Heart right ventricle (tissue), 16 donors: ENCODE measurements at regions not wholly inside any gene's neighbourhood (a gene's known extent, or its start where the extent isn't known, plus 50 kb on each side); places are given as distances from the start of the nearest gene placed in this dataset.

Source experiments
- ATAC-seq, 8 donors: fragments of 200-7000 bp; cut with Tn5 transposase; one replicate each; pipeline ENCODE4 v1.9.1; 2020; ENCODE audit warnings: mild to moderate bottlenecking in 8 of 8, moderate library complexity in 8 of 8, moderate number of reproducible peaks in 1 of 8
- DNase-seq, 2 donors: peaks; one replicate each; pipeline ENCODE4 v3.0.0-alpha.2; 2020
- H3K27ac ChIP-seq, 10 donors: fragments of 200-600 bp; sonication (generic) in 2 of 10; one replicate each; pipeline versions ENCODE4 v1.5.0 to v1.8.0; 2020 to 2022; ENCODE audit warnings: mild to moderate bottlenecking in 3 of 10
- H3K27me3 ChIP-seq, 7 donors: fragments of 200-600 bp; one replicate each; pipeline ENCODE4 v1.8.0; 2021 to 2022; ENCODE audit warnings: mild to moderate bottlenecking in 2 of 7
- H3K36me3 ChIP-seq, 9 donors: fragments of 200-600 bp; sonication (generic) in 1 of 9; one replicate each; pipeline versions ENCODE4 v1.5.0 to v1.8.0; 2020 to 2022; ENCODE audit warnings: mild to moderate bottlenecking in 2 of 9
- H3K4me1 ChIP-seq, 9 donors: fragments of 200-600 bp; sonication (generic) in 1 of 9; one replicate each; pipeline versions ENCODE4 v1.5.0 to v1.8.0; 2020 to 2022; ENCODE audit warnings: mild to moderate bottlenecking in 4 of 9
- H3K4me3 ChIP-seq, 10 donors: fragments of 200-600 bp; sonication (generic) in 2 of 10; one replicate each; pipeline versions ENCODE4 v1.5.0 to v1.8.0; 2020 to 2022; ENCODE audit warnings: mild to moderate bottlenecking in 7 of 10, moderate library complexity in 2 of 10
- H3K9me3 ChIP-seq, 11 donors: fragments of 200-600 bp in 10 of 11; sonication (generic) in 2 of 11; one replicate each; pipeline versions ENCODE4 v1.5.0 to v1.8.0; 2013 to 2022; ENCODE audit warnings: mild to moderate bottlenecking in 2 of 11, control low read depth in 1 of 11, moderate library complexity in 1 of 11
- WGBS, 2 donors: extraction: QIAGEN DNeasy Blood & Tissue Kit; methylation state at CpG; one replicate each; pipeline ENCODE4 v1.1.7; 2013; ENCODE audit warnings: inconsistent platforms in 1 of 2; 5-methylcytosine and 5-hydroxymethylcytosine counted together
- intact Hi-C, 10 donors: fragments of 100-400 bp; cut with DNase I; formaldehyde crosslinking; loops; one replicate each; pipeline versions ENCODE4 v1.11.1 to v1.14.2; 2022
- TF ChIP-seq, protein P1 (sequence below), 9 donors: fragments of 200-600 bp; sonication (generic) in 2 of 9; IDR thresholded peaks; one replicate each; pipeline versions ENCODE4 v1.5.0 to v1.8.0; 2021 to 2022; ENCODE audit warnings: antibody characterized with exemption in 9 of 9, mild to moderate bottlenecking in 5 of 9, moderate library complexity in 1 of 9
- donor health status: Arrhythmogenic right ventricular cardiomyopathy.
- donor health status: ischemic (EF 13 %, LVEDD 7.1; RV severe dilation, severe dysfunction).
- donor health status: healthy with polysubstance abuse.
- donor health status: DM: no; HTN: yes; CAD: no.
- donor health status: DM: no; HTN: no; CAD: no.
- donor health status: ischemic (EF 25% LVEDD 6.9; RV normal size, moderate dysfunction).
- donor health status: ischemic (EF 25% LVEDD 5.7; RV mildly dilated, moderate dysfunction).
- donor health status: healthy.
- donor health status: DM: yes; HTN: yes; CAD: no.
- donor health status: Ischemic cardiomyopathy.
- donor health status: ischemic (EF 35%, LVEDD 5.7; RV mildly dilated, moderate dysfunction).
- donor health status: nonischemic (EF 11% LVEDD 7.7; RV severe dilation, severe dysfunction).
- donor health status: DM: yes; HTN: yes; CAD: no.
- donor health status: PGD.
- donor health status: ischemic (EF 29% LVEDD 5.4; RV normal size, mild dysfunction).
- donor health status: nonischemic (EF 23%, LVEDD 6.1; RV moderate dilation, normal function).

DNA sequence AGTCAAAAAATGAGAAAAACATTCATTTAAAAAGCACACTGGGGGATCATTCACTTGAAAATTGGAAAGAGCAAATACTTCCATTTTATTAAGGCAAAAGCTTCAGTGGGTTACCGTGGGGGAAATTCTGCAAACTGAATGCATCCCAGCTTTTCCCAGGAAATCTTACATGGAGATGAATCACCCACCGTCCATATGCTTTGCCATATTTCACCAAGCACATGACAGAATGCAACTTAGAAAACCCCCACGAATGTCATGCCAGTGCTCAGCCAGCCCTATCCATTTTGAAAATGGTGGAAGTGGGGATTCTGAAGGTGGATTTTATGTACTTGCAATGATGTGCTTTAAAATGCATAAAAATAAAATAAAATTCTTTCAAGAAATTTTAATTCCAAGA lies 485.5 kb upstream of the ID2 start:
- DNase-seq (no peak), ATAC-seq (no peak)
- TF ChIP-seq, protein P1, sequence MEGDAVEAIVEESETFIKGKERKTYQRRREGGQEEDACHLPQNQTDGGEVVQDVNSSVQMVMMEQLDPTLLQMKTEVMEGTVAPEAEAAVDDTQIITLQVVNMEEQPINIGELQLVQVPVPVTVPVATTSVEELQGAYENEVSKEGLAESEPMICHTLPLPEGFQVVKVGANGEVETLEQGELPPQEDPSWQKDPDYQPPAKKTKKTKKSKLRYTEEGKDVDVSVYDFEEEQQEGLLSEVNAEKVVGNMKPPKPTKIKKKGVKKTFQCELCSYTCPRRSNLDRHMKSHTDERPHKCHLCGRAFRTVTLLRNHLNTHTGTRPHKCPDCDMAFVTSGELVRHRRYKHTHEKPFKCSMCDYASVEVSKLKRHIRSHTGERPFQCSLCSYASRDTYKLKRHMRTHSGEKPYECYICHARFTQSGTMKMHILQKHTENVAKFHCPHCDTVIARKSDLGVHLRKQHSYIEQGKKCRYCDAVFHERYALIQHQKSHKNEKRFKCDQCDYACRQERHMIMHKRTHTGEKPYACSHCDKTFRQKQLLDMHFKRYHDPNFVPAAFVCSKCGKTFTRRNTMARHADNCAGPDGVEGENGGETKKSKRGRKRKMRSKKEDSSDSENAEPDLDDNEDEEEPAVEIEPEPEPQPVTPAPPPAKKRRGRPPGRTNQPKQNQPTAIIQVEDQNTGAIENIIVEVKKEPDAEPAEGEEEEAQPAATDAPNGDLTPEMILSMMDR (IDR thresholded peaks at IDR 0.05) = no peak
- Histone ChIP-seq H3K27me3 (no peaks in the 10 kb centered on the region), H3K9me3 (no peaks in the 10 kb centered on the region), H3K36me3 (no peaks in the 10 kb centered on the region), H3K4me3 (no peak overlapping the region), H3K27ac (no peak overlapping the region), H3K4me1 (peaks cover 0 to 10% (median 0%) of the 10 kb centered on the region in 9 donors)
- intact Hi-C loops = no loop called here
- WGBS, 2 donors = 91 to 92% methylated on average over 3 of the region's 3 CpGs

DNA sequence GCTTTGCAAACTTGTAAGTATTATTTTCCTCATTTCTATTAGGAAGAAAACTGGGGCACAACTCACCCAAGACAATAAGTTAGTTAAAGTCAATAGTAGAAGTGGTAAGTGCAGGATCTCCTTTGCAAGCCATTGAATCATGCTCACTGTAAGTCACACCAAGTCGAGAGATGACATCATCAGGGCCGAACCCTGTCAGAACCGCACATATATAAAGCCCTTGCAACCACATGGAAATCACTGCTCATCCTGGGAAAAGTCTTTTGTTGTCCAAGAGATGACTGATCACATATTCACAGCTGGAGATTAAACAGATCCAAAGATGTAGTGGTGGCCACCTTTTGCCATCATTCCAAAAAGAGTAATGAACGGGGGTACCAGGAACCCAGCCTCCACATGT lies 484.8 kb upstream of the ID2 start:
- Histone ChIP-seq H3K9me3 (no peaks in the 10 kb centered on the region), H3K27ac (no peak overlapping the region), H3K4me1 (peaks cover 0 to 10% (median 0%) of the 10 kb centered on the region in 9 donors), H3K27me3 (no peaks in the 10 kb centered on the region), H3K4me3 (no peak overlapping the region), H3K36me3 (no peaks in the 10 kb centered on the region)
- 92 to 94% methylated on average over 4 of the region's 4 CpGs for WGBS, 2 donors
- TF ChIP-seq, protein P1 (IDR thresholded peaks at IDR 0.05) = no peak
- intact Hi-C loops = no loop called here
- ATAC-seq = no peak
- no peak for DNase-seq

DNA sequence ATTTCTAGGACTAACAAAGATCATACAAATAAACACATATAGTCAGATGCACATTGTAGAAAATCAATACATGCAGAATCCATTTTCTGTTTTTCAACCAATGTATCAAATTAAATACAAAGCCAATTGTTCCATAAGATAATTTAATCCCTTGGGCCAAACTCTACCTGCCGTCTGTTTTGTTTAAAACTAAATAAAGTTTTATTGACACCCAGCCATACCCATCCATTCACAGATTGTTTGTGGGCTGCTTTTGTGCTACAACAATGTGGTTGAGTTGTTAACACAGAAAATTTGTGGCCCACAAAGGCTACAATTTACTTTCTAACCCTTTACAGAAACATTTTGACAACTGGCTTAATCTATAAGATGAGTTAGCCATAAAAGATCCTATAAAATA lies 484.0 kb upstream of the ID2 start:
- H3K9me3 ChIP-seq = no peaks in the 10 kb centered on the region
- no peaks in the 10 kb centered on the region for H3K27me3 ChIP-seq
- no peak overlapping the region for H3K27ac ChIP-seq
- no peaks in the 10 kb centered on the region for H3K36me3 ChIP-seq
- DNase-seq = no peak
- WGBS, 2 donors = 89 to 97% methylated on average over 1 of the region's 1 CpG
- no peak for ATAC-seq
- TF ChIP-seq, protein P1 (IDR thresholded peaks at IDR 0.05) = no peak
- H3K4me1 ChIP-seq = peaks cover 0 to 10% (median 0%) of the 10 kb centered on the region in 9 donors
- intact Hi-C loops = no loop called here
- H3K4me3 ChIP-seq = no peak overlapping the region

DNA sequence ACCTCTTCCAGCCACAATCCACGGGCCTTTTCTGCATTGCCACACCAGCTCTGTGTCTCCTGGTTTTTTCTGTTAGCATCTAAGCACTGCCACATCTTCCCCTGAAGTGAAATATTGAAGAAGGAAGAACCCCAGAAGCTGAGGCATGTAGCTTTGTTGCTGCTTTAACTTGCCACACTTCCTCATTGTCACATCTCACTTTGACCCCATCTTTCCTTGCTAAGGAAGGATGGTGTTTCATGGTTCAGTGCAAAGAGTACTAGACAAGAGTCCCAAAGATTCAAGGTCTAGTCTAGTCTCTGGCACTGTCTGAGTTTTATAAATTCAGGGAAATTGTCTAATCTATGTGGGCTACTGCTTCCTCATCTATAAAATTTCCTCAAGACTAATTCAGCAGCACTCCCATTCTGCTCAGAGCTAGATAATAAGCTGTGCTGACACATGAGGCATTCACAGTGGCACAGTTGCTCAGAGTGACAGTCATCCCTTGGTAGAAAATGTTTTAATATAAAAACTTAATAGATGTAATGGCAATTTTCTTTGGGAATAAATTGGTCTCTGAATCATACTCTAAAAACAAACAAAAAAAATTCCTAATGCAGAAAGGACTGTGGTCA lies 483.0 kb upstream of the ID2 start:
- WGBS, 2 donors = 74 to 83% methylated on average over 1 of the region's 1 CpG
- Histone ChIP-seq H3K36me3 (no peaks in the 10 kb centered on the region), H3K27me3 (no peaks in the 10 kb centered on the region), H3K4me1 (peaks cover 0 to 5% (median 0%) of the 10 kb centered on the region in 9 donors), H3K4me3 (no peak overlapping the region), H3K9me3 (no peaks in the 10 kb centered on the region), H3K27ac (no peak overlapping the region)
- DNase-seq (no peak), ATAC-seq (no peak)
- TF ChIP-seq, protein P1 (IDR thresholded peaks at IDR 0.05) = no peak
- intact Hi-C loops = no loop called here
